ENCODE measurements at regions not wholly inside any gene's neighbourhood (a gene's known extent, or its start where the extent isn't known, plus 50 kb on each side); places are given as distances from the start of the nearest gene placed in this dataset.

GRCh38 chr3:124558991-124559845 lies 171.0 kb upstream of the UMPS start:
- no peak overlapping the region for H3K27ac ChIP-seq (ENCODE audit: low read depth, low read length)
- H2BK12ac ChIP-seq (ENCODE audit: low read depth, low read length) = peak overlapping the region; percentile 46; the same call in 1 of the 2 replicates
- DNase-seq (ENCODE audit: low read depth in 1 of 2, low spot score in 2 of 2) = no peak
- TF ChIP-seq CBX5 (IDR thresholded peaks at IDR 0.05; ENCODE audit: low read depth, low read length) = no peak
- no peak for TF ChIP-seq BRCA1 (IDR thresholded peaks at IDR 0.05; ENCODE audit: low read depth, low read length)
- no peak for TF ChIP-seq RFX5 (IDR thresholded peaks at IDR 0.05; ENCODE audit: borderline replicate concordance, low read depth, low read length)
- TF ChIP-seq FOSL1 (IDR thresholded peaks at IDR 0.05; ENCODE audit: insufficient read depth, low read depth, low read length) = no peak
- no peak for TF ChIP-seq TAF1 (IDR thresholded peaks at IDR 0.05; ENCODE audit: low read depth, low read length)
- no peak for TF ChIP-seq POU5F1 (IDR thresholded peaks at IDR 0.05; ENCODE audit: low read depth, low read length)
- no peak for TF ChIP-seq KDM4A (IDR thresholded peaks at IDR 0.05; ENCODE audit: low read depth, low read length, severe bottlenecking)
- TF ChIP-seq SP1 (IDR thresholded peaks at IDR 0.05; ENCODE audit: low read depth, low read length) = no peak
- TF ChIP-seq RXRA (IDR thresholded peaks at IDR 0.05; ENCODE audit: insufficient read depth, low read depth, low read length) = no peak
- no peak for TF ChIP-seq MAX (IDR thresholded peaks at IDR 0.05)
- TF ChIP-seq CTBP2 (IDR thresholded peaks at IDR 0.05; ENCODE audit: borderline replicate concordance, insufficient read depth, insufficient read length, low read length) = no peak
- TF ChIP-seq PHF8 (conservative IDR thresholded peaks at IDR 0.05; ENCODE audit: low read depth, low read length) = no peak
- no peak for TF ChIP-seq SP4 (IDR thresholded peaks at IDR 0.05; ENCODE audit: low read length)

More at GRCh38 chr3:124558991-124559845, 171.0 kb upstream of the UMPS start:
- H3K14ac ChIP-seq (ENCODE audit: insufficient read length) = no peak overlapping the region
- no peak overlapping the region for H3K56ac ChIP-seq (replicated peaks; ENCODE audit: insufficient read length, low read depth, low read length)
- H4K5ac ChIP-seq (ENCODE audit: insufficient read length, low read depth, low read length) = no peak overlapping the region
- H2BK15ac ChIP-seq (ENCODE audit: low read length) = no peak overlapping the region; the same call in 1 of the 2 replicates
- no peak overlapping the region for H4K91ac ChIP-seq (replicated peaks; ENCODE audit: insufficient read length, low read length)
- H2BK20ac ChIP-seq (ENCODE audit: low read length) = peak overlapping the region; percentile 66; the same call in 1 of the 2 replicates
- no peak overlapping the region for H3K18ac ChIP-seq (ENCODE audit: extremely low read depth, low read length)
- H3K79me1 ChIP-seq (ENCODE audit: low read depth, low read length) = no peaks in the 10 kb centered on the region
- no peaks in the 10 kb centered on the region for H3K36me3 ChIP-seq (ENCODE audit: control insufficient read depth in 2 of 4, insufficient read depth in 4 of 4, low read length in 3 of 4)
- 92% methylated on average over 8 of the region's 8 CpGs; no CpG with 5 or more reads in 1 of the 2 experiments for WGBS, 2 experiments (ENCODE audit: extremely low coverage in 1 of 2, insufficient coverage in 1 of 2, insufficient read length in 1 of 2, insufficient replicate concordance in 2 of 2, low coverage in 1 of 2, low lambda C conversion rate in 2 of 2, missing lambda C conversion rate in 1 of 2)
- peaks cover 0 to 4% (median 2%) of the 10 kb centered on the region in 4 experiments; a peak in 4 of 7 replicates for H3K4me1 ChIP-seq (replicated peaks in 1 of 4; ENCODE audit: control insufficient read depth in 3 of 4, insufficient read depth in 4 of 4, low read length in 3 of 4)
- H2AK5ac ChIP-seq (ENCODE audit: low read depth, low read length) = no peak overlapping the region
- no peaks in the 10 kb centered on the region for H3K9me3 ChIP-seq (ENCODE audit: insufficient read depth in 2 of 2, low read depth in 1 of 2, low read length in 1 of 2)
- H2BK120ac ChIP-seq (replicated peaks; ENCODE audit: low read depth, low read length) = no peak overlapping the region
- no peaks in the 10 kb centered on the region for H3K27me3 ChIP-seq (replicated peaks in 1 of 4; ENCODE audit: control insufficient read depth in 3 of 4, extremely low read depth in 1 of 4, insufficient read depth in 3 of 4, low read length in 3 of 4)
- H4K20me1 ChIP-seq (replicated peaks in 1 of 2; ENCODE audit: control insufficient read depth in 1 of 2, insufficient read depth in 2 of 2, low read length in 2 of 2) = no peaks in the 10 kb centered on the region
- H4K8ac ChIP-seq (ENCODE audit: extremely low read depth, insufficient read depth, low read length) = no peak overlapping the region
- no peak overlapping the region for H3K9ac ChIP-seq (replicated peaks in 1 of 4; ENCODE audit: extremely low read depth in 1 of 4, low read depth in 3 of 4, low read length in 3 of 4)
- 0 out of 2 replicates have a peak overlapping the region, but pooled peaks have one; percentile 37 for H2AFZ ChIP-seq (ENCODE audit: low read length)
- ChIA-PET POLR2A (ENCODE audit: partially characterized antibody) (no interaction called here), CTCF (ENCODE audit: partially characterized antibody) (interaction anchor here (0.6 to 5.4 kb wide), 61 partner anchors 8 to 836 kb away, joined by 3 to 73 read pairs (median 4); no protein-coding TSS in a partner anchor)
- H3K79me2 ChIP-seq (ENCODE audit: control insufficient read depth in 1 of 2, insufficient read depth in 2 of 2, low read length in 2 of 2) = no peaks in the 10 kb centered on the region
- no peak overlapping the region for H3K4me2 ChIP-seq (ENCODE audit: insufficient read depth in 1 of 2, low read depth in 2 of 2, low read length in 2 of 2)
- no peaks in the 10 kb centered on the region for H3K23me2 ChIP-seq (ENCODE audit: low read depth, low read length)
- FAIRE-seq = no peak
- H3K4me3 ChIP-seq (ENCODE audit: extremely low read depth in 1 of 4, insufficient read depth in 2 of 4, low read depth in 3 of 4, low read length in 4 of 4) = no peak overlapping the region
- H3K23ac ChIP-seq (ENCODE audit: insufficient read length) = no peak overlapping the region
- H3K4ac ChIP-seq (replicated peaks; ENCODE audit: insufficient read length, low read depth, low read length) = no peak overlapping the region
- no peak overlapping the region for H2BK5ac ChIP-seq (ENCODE audit: low read depth, low read length)
